NB4 (cell line): ENCODE measurements at regions not wholly inside any gene's neighbourhood (a gene's known extent, or its start where the extent isn't known, plus 50 kb on each side); places are given as distances from the start of the nearest gene placed in this dataset.

ENCODE experiments used
- DNase-seq: peaks from one replicate; pipeline ENCODE4 v3.0.0; 2010; ENCODE audit warnings: low read depth
- H3K4me3 ChIP-seq: one replicate; pipeline ENCODE4 v1.5.1; 2011; ENCODE audit warnings: mild to moderate bottlenecking, low read depth, low read length, moderate library complexity
- MYC ChIP-seq: IDR thresholded peaks from 2 replicates; pipeline ENCODE4 v1.6.1; 2011; ENCODE audit warnings: low read depth, low read length
- POLR2A ChIP-seq: IDR thresholded peaks from 2 replicates; pipeline ENCODE4 v1.6.1; 2011; ENCODE audit warnings: mild to moderate bottlenecking; ENCODE audit not compliant: insufficient read length; ENCODE audit errors: extremely low read depth
- TF ChIP-seq, protein P1 (sequence below): IDR thresholded peaks from 2 replicates; pipeline ENCODE4 v1.6.1; 2011; ENCODE audit warnings: low read depth, low read length
- TF ChIP-seq, protein P2 (sequence below): IDR thresholded peaks from one replicate; pipeline ENCODE4 v1.5.1; 2012; ENCODE audit warnings: low read depth, low read length

DNA sequence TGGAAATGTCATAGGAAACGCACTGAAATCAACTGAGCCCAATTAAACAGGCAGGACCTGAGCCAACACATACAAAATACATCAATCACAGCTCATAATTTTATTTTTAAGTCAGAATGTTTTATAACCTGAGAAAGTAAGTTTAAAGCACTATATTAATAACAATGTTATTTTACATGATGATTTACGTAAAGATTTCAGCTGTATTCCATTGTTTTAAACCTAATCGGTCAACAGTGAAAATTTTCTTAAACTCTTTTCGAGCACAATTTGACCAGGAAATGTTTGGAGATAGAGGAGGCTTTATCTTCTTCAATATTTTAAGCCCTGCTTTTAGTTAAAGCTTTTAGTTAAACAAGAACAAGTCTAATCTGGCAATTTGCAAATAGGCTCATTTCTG is 201.8 kb upstream of the TOX3 start:
- no peak for DNase-seq
- TF ChIP-seq MYC (no peak), POLR2A (no peak)
- TF ChIP-seq, protein P1, sequence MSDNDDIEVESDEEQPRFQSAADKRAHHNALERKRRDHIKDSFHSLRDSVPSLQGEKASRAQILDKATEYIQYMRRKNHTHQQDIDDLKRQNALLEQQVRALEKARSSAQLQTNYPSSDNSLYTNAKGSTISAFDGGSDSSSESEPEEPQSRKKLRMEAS = no peak
- TF ChIP-seq, protein P2, sequence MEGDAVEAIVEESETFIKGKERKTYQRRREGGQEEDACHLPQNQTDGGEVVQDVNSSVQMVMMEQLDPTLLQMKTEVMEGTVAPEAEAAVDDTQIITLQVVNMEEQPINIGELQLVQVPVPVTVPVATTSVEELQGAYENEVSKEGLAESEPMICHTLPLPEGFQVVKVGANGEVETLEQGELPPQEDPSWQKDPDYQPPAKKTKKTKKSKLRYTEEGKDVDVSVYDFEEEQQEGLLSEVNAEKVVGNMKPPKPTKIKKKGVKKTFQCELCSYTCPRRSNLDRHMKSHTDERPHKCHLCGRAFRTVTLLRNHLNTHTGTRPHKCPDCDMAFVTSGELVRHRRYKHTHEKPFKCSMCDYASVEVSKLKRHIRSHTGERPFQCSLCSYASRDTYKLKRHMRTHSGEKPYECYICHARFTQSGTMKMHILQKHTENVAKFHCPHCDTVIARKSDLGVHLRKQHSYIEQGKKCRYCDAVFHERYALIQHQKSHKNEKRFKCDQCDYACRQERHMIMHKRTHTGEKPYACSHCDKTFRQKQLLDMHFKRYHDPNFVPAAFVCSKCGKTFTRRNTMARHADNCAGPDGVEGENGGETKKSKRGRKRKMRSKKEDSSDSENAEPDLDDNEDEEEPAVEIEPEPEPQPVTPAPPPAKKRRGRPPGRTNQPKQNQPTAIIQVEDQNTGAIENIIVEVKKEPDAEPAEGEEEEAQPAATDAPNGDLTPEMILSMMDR = no peak
- H3K4me3 ChIP-seq = no peak overlapping the region

DNA sequence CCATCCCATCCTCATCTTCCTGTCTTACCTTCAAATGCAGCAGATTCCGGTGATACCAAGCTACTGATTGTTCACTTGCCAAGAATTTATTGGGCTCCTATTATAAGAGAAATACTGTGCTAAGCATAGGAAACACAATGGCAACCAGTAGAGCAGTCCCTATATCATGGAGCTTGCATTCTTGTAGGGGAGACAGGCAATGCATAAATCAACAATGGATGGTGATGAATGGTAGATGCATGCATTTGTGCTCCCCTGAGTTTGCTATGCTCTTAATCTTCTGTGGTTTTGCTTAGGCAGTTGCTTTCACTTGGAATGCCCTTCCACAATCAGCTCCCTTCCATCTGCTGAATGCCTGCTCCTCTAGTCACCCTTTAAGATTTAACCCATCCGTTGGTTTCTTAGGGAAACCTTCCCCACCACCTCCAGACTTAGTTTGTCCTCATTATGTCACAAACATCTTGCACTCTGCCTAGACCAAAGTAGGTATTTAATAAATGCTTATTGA is 200.2 kb upstream of the TOX3 start:
- DNase-seq = no peak
- no peak overlapping the region for H3K4me3 ChIP-seq
- TF ChIP-seq POLR2A (no peak), MYC (no peak)
- TF ChIP-seq, protein P2 = no peak
- TF ChIP-seq, protein P1 = no peak

DNA sequence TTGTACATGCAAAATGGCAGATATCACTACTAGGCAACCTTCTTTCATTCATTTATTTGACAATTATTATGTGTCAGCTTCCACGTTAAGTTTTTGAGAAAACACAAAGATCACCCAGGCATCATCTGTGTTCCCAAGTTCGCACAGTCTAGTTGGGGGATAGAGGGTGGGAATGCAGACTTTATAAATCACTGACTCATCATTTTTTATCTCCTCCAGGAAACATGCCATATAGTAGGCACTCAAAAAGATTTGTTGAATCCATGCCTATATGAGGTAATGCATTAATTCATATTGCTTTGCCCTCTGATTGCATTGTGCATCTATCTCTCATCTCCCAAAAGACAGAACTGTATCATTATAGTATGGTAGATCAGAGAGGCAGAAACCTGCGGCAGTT is 196.8 kb upstream of the TOX3 start:
- no peak for DNase-seq
- TF ChIP-seq, protein P1 = no peak
- TF ChIP-seq MYC (no peak), POLR2A (no peak)
- TF ChIP-seq, protein P2 = no peak
- H3K4me3 ChIP-seq = no peak overlapping the region

DNA sequence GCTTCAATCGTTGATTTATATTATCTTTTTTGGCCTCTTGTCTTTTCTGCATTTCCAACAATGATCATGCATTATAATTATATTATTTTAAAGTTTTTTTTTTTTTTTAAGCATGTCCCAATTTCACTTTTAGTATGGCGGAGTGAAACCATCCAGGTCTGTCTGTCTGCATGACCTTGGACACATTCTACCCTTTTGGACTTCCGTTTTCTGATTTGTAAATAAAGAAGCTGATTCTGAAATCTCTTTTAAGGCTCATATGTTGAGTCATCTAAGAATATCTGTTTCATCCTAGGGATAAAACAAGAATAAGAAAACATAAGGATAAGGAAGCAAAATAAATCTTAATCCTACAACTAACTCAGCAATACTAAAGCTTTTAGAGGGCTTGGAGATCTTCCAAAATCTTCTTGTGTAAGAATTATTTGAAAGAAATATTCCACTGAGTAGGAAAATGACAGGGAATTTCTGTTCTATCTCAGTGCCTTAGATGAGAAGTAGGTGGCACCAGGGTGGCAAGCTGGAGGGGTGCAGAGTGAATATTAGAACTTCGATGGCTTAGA is 195.7 kb upstream of the TOX3 start:
- DNase-seq = no peak
- no peak overlapping the region for H3K4me3 ChIP-seq
- TF ChIP-seq, protein P1 = no peak
- TF ChIP-seq, protein P2 = no peak
- TF ChIP-seq POLR2A (no peak), MYC (no peak)

DNA sequence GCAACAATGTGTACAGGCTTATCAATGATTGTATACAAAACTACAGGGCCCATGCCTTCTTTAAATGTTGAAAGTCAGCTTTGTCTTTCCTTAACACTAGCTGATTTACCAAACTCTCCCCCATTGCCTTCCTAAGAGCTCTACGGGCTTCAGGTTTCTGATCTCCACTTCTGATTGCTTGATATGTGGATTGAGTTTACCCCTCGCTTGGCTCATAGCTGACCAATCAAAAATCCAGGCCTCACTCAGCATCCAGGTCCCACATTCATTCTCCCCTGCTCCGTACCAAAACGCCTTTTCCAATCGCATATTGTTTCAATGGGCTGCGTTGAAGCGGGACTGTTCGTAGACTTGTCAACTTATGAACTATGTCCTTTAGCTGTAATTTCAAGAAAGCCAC is 195.1 kb upstream of the TOX3 start:
- TF ChIP-seq, protein P1 = no peak
- TF ChIP-seq POLR2A = no peak
- no peak for TF ChIP-seq MYC
- TF ChIP-seq, protein P2 = no peak

DNA sequence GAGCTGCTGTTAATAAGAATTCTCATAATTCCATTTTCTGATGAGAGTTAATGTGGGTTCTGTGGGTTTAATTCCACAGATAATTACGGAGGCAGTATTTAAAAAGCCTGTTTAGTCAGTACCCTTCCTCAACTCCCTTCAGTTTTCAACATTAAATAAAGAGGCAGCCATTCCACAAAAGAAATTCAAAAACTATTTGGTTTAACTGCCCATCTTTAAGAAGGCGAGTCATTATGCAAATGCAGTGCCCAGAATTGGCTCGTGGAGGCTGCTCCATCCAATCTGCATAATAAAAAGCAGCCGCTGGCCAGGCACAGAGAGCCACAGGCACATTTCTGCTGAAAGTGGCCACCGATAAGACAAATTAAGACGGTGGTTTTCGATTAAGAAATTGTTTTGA is 194.4 kb upstream of the TOX3 start:
- no peak overlapping the region for H3K4me3 ChIP-seq
- no peak for DNase-seq
- TF ChIP-seq POLR2A (no peak), MYC (no peak)
- TF ChIP-seq, protein P2 = no peak
- TF ChIP-seq, protein P1 = no peak

More for the DNA sequence above, 195.1 kb upstream of the TOX3 start:
- no peak for DNase-seq
- no peak overlapping the region for H3K4me3 ChIP-seq
